ENCODE measurements at regions not wholly inside any gene's neighbourhood (a gene's known extent, or its start where the extent isn't known, plus 50 kb on each side); places are given as distances from the start of the nearest gene placed in this dataset.

GRCh38 chr6:53985366-53985765 is 125.9 kb upstream of the MLIP start:
- TF ChIP-seq POLR2AphosphoS5 (IDR thresholded peaks at IDR 0.05; ENCODE audit: low read depth, low read length) (no peak), POLR2A (IDR thresholded peaks at IDR 0.05; ENCODE audit: low read depth, low read length) (no peak), POU2F2 (IDR thresholded peaks at IDR 0.05; ENCODE audit: low read depth, low read length) (no peak), TAF1 (IDR thresholded peaks at IDR 0.05; ENCODE audit: low read depth, low read length) (no peak)
